ENCODE measurements at regions not wholly inside any gene's neighbourhood (a gene's known extent, or its start where the extent isn't known, plus 50 kb on each side); places are given as distances from the start of the nearest gene placed in this dataset.

- TF ChIP-seq CTCF (IDR thresholded peaks at IDR 0.05 in 2 of 3, conservative IDR thresholded peaks at IDR 0.05 in 1 of 3; ENCODE audit: insufficient read depth in 2 of 3, low read depth in 1 of 3, low read length in 3 of 3) (no peak), ZBTB17 (CRISPR knock-in tag; IDR thresholded peaks at IDR 0.05) (no peak)
Measured at GRCh38 chr3:18643281-18643680, 218.1 kb upstream of the SATB1 start.

Data from K562 (cell line).